Gastrocnemius medialis (tissue), 4 donors: ENCODE measurements at regions not wholly inside any gene's neighbourhood (a gene's known extent, or its start where the extent isn't known, plus 50 kb on each side); places are given as distances from the start of the nearest gene placed in this dataset.
A peak's percentile ranks its signal among the peaks of the same experiment; 100 is the strongest.

Source experiments
- ATAC-seq, 2 donors: fragments of 150-250 bp; one replicate each; pipeline ENCODE4 v1.9.1; 2016
- DNase-seq, 2 donors: peaks; one replicate each; pipeline ENCODE4 v3.0.0-alpha.2; 2019
- H3K27ac ChIP-seq, 4 donors: fragments of 200-600 bp; sonication (generic); 1 replicate in 1 of 4; 2 replicates in 3 of 4; pipeline ENCODE4 v1.5.1; 2016 to 2018; ENCODE audit warnings: mild to moderate bottlenecking in 2 of 4, moderate library complexity in 1 of 4
- H3K27me3 ChIP-seq, 3 donors: fragments of 200-600 bp; sonication (generic) in 2 of 3; 1 replicate in 1 of 3; 2 replicates in 2 of 3; pipeline versions ENCODE4 v1.5.1 to v1.6.0; 2016 to 2019; ENCODE audit warnings: mild to moderate bottlenecking in 1 of 3, moderate library complexity in 1 of 3
- H3K36me3 ChIP-seq, 2 donors: fragments of 200-600 bp; sonication (generic) in 1 of 2; one replicate each; pipeline ENCODE4 v1.5.1; 2017 to 2018
- H3K4me1 ChIP-seq, 2 donors: fragments of 200-600 bp; sonication (generic) in 1 of 2; one replicate each; pipeline ENCODE4 v1.5.1; 2016 to 2017; ENCODE audit warnings: mild to moderate bottlenecking in 2 of 2
- H3K4me3 ChIP-seq, 4 donors: fragments of 200-600 bp; sonication (generic) in 3 of 4; 1 replicate in 1 of 4; 2 replicates in 3 of 4; pipeline ENCODE4 v1.5.1; 2016 to 2019; ENCODE audit warnings: mild to moderate bottlenecking in 2 of 4
- H3K9me3 ChIP-seq, 3 donors: fragments of 200-600 bp; sonication (generic) in 2 of 3; 1 replicate in 1 of 3; 2 replicates in 2 of 3; pipeline ENCODE4 v1.5.1; 2016 to 2019
- POLR2A ChIP-seq, 2 donors: fragments of 450-650 bp; IDR thresholded peaks; one replicate each; pipeline ENCODE4 v1.6.1; 2017; ENCODE audit warnings: antibody characterized with exemption in 2 of 2, mild to moderate bottlenecking in 2 of 2, moderate library complexity in 2 of 2
- in situ Hi-C, 4 donors: fragments of 200-750 bp; cut with MboI; loops; one replicate each; pipeline versions ENCODE4 v1.15.0 to v1.8.0; 2017; ENCODE audit warnings: low sequenced_read_pairs in 4 of 4
- intact Hi-C: fragments of 100-400 bp; cut with DNase I; formaldehyde crosslinking; loops from one replicate; pipeline ENCODE4 v1.15.1; 2023; ENCODE audit warnings: low total_unique reads
- TF ChIP-seq, protein P1 (sequence below), 5 experiments: fragments of 450-650 bp in 3 of 5; fragments of 200-600 bp in 2 of 5; sonication (generic) in 2 of 5; IDR thresholded peaks in 4 of 5; conservative IDR thresholded peaks in 1 of 5; 1 replicate in 4 of 5; 2 replicates in 1 of 5; pipeline ENCODE4 v1.5.1; 2016 to 2019; ENCODE audit warnings: antibody characterized with exemption in 5 of 5, mild to moderate bottlenecking in 3 of 5, moderate library complexity in 3 of 5

DNA sequence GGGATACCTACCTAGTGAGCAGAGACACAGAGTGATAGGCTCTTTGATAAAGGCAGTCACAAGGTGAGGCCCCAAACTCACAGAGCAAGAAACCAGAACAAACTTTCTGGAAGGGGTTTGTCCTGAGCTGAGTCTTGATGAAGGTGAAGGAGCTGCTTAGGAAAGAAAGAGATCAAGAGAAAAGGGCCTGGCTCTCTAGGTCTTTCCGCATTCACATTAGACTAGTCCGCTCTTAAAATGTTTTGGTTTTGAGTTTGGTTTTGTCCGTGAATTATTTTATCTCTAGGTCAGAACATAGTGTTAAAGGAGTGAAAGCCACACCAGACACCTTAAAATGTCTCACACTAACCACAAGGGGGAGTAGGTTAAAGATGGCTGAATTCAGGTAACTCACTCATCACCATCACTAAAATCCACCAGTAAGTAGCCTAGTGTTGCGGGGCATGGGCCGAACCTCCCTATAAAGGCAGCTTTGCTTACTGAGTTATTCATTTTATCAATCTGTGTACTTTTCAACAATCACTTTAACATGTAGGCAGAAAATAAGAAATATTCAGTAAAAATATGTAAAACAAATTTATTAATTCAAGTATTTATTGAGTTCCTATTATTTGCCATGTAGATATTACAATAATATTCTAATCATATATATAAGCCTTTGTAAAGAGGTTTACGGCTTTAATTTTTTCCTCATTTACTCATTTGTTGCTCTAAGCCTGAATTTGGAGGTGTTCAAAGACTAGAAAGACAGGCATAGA is 121.5 kb upstream of the TSC22D2 start:
- no peak overlapping the region for H3K4me3 ChIP-seq
- no peak overlapping the region for H3K27ac ChIP-seq
- H3K36me3 ChIP-seq, result no peaks in the 10 kb centered on the region
- in situ Hi-C loops, result loop anchor here (5.0 to 25.0 kb wide), 4 partner anchors 208 to 226 kb away; no protein-coding TSS in a partner anchor
- no peaks in the 10 kb centered on the region for H3K27me3 ChIP-seq
- no peak for DNase-seq
- no peaks in the 10 kb centered on the region for H3K9me3 ChIP-seq
- intact Hi-C loops, result loop anchor here (1.0 to 10.0 kb wide), 2 partner anchors 58 to 209 kb away; no protein-coding TSS in a partner anchor
- no peaks in the 10 kb centered on the region for H3K4me1 ChIP-seq
- TF ChIP-seq, protein P1, sequence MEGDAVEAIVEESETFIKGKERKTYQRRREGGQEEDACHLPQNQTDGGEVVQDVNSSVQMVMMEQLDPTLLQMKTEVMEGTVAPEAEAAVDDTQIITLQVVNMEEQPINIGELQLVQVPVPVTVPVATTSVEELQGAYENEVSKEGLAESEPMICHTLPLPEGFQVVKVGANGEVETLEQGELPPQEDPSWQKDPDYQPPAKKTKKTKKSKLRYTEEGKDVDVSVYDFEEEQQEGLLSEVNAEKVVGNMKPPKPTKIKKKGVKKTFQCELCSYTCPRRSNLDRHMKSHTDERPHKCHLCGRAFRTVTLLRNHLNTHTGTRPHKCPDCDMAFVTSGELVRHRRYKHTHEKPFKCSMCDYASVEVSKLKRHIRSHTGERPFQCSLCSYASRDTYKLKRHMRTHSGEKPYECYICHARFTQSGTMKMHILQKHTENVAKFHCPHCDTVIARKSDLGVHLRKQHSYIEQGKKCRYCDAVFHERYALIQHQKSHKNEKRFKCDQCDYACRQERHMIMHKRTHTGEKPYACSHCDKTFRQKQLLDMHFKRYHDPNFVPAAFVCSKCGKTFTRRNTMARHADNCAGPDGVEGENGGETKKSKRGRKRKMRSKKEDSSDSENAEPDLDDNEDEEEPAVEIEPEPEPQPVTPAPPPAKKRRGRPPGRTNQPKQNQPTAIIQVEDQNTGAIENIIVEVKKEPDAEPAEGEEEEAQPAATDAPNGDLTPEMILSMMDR (IDR thresholded peaks at IDR 0.05 in 4 of 5, conservative IDR thresholded peaks at IDR 0.05 in 1 of 5), result peak; percentile 25 to 62 (median 48)
- TF ChIP-seq POLR2A (IDR thresholded peaks at IDR 0.05), result no peak
- peak; percentile 80 to 87 for ATAC-seq

GRCh38 chr3:150285601-150286000 is 122.5 kb upstream of the TSC22D2 start:
- H3K27ac ChIP-seq, result no peak overlapping the region
- intact Hi-C loops (loop anchor here (10.0 kb wide), 1 partner anchor 59 kb away; no protein-coding TSS in a partner anchor), in situ Hi-C loops (loop anchor here (5.0 to 25.0 kb wide), 4 partner anchors 209 to 227 kb away; no protein-coding TSS in a partner anchor)
- DNase-seq (no peak), ATAC-seq (no peak)
- H3K4me1 ChIP-seq, result no peaks in the 10 kb centered on the region
- no peak for TF ChIP-seq POLR2A (IDR thresholded peaks at IDR 0.05)
- TF ChIP-seq, protein P1 (IDR thresholded peaks at IDR 0.05 in 4 of 5, conservative IDR thresholded peaks at IDR 0.05 in 1 of 5), result no peak
- H3K27me3 ChIP-seq, result no peaks in the 10 kb centered on the region
- no peaks in the 10 kb centered on the region for H3K36me3 ChIP-seq
- H3K4me3 ChIP-seq, result no peak overlapping the region
- H3K9me3 ChIP-seq, result no peaks in the 10 kb centered on the region

DNA sequence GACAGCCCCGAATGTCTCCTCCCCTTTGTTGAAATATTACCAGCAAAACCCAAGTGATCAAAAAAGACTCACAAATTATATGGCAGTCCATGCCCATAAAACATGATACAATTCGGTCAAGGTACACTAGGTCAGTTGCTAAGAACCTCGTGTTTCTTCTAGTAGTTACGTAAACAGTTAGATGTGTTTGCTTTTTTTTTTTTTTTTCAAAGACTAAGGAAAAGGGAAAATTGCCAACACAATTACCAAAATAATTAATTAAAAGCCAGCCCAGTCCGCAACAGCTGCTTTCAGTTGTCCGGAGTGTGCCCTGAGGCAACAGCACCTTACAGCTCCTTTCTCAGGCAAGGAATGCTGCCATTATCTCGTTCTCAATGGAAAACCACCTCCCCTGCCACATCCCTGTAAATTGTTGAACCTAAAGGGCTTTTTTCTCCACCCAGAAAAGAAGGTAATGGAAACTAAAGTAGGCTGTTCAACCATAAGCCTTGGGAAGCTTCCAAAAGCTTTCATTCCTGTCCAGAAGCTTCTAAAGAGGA is 129.2 kb upstream of the TSC22D2 start:
- Histone ChIP-seq H3K9me3 (no peaks in the 10 kb centered on the region), H3K36me3 (no peaks in the 10 kb centered on the region), H3K4me1 (no peaks in the 10 kb centered on the region), H3K4me3 (no peak overlapping the region), H3K27ac (no peak overlapping the region), H3K27me3 (no peaks in the 10 kb centered on the region)
- no peak for TF ChIP-seq POLR2A (IDR thresholded peaks at IDR 0.05)
- TF ChIP-seq, protein P1 (IDR thresholded peaks at IDR 0.05 in 4 of 5, conservative IDR thresholded peaks at IDR 0.05 in 1 of 5), result no peak
- no peak for ATAC-seq
- intact Hi-C loops, result no loop called here
- DNase-seq, result no peak
- in situ Hi-C loops, result loop anchor here in 1 of 4 donors (25.0 kb wide), 1 partner anchor 233 kb away; no protein-coding TSS in a partner anchor

- Histone ChIP-seq H3K4me1 (no peaks in the 10 kb centered on the region), H3K9me3 (no peaks in the 10 kb centered on the region), H3K4me3 (no peak overlapping the region), H3K36me3 (no peaks in the 10 kb centered on the region), H3K27ac (no peak overlapping the region), H3K27me3 (no peaks in the 10 kb centered on the region)
- intact Hi-C loops, result no loop called here
- in situ Hi-C loops, result loop anchor here in 1 of 4 donors (25.0 kb wide), 1 partner anchor 234 kb away; no protein-coding TSS in a partner anchor
- no peak for DNase-seq
- no peak for TF ChIP-seq POLR2A (IDR thresholded peaks at IDR 0.05)
- TF ChIP-seq, protein P1 (IDR thresholded peaks at IDR 0.05 in 4 of 5, conservative IDR thresholded peaks at IDR 0.05 in 1 of 5), result no peak
- no peak for ATAC-seq
Observed at GRCh38 chr3:150278195-150278594, 129.9 kb upstream of the TSC22D2 start.
